ENCODE measurements at regions not wholly inside any gene's neighbourhood (a gene's known extent, or its start where the extent isn't known, plus 50 kb on each side); places are given as distances from the start of the nearest gene placed in this dataset.
"Not testable (repeated sequence)": the region's sequence is repeated elsewhere in the genome, so short reads cannot be mapped to it uniquely, and the experiment has no call there.

GRCh38 chr5:100080703-100081102 is 454.5 kb upstream of the FAM174A start:
- not testable (repeated sequence) for H3K9me3 ChIP-seq (ENCODE audit: insufficient read depth, low read length, severe bottlenecking); H3K36me3 ChIP-seq (ENCODE audit: insufficient read depth, low read length); H4K20me1 ChIP-seq (ENCODE audit: insufficient read depth, low read length); H3K27me3 ChIP-seq (ENCODE audit: insufficient read depth, low read length, poor library complexity); H3K4me3 ChIP-seq (ENCODE audit: low read depth in 1 of 2, low read length in 2 of 2); DNase-seq; H3K4me1 ChIP-seq (ENCODE audit: insufficient read depth, low read length); H2AFZ ChIP-seq (ENCODE audit: low read depth, low read length); H3K4me2 ChIP-seq (ENCODE audit: insufficient read depth, low read length); ATAC-seq (ENCODE audit: insufficient read depth, low read depth); H3K9ac ChIP-seq (ENCODE audit: low read depth, low read length); H3K79me2 ChIP-seq (ENCODE audit: insufficient read depth, low read length); H3K27ac ChIP-seq (ENCODE audit: low read length)

- not testable (repeated sequence) for H3K27me3 ChIP-seq (ENCODE audit: insufficient read depth, low read length, poor library complexity); ATAC-seq (ENCODE audit: insufficient read depth, low read depth)
Observed at GRCh38 chr5:100079163-100079562, 456.0 kb upstream of the FAM174A start.

GRCh38 chr5:100066020-100066419 is 469.2 kb upstream of the FAM174A start:
- H2AFZ ChIP-seq (ENCODE audit: low read depth, low read length); H3K36me3 ChIP-seq (ENCODE audit: insufficient read depth, low read length); H4K20me1 ChIP-seq (ENCODE audit: insufficient read depth, low read length); ATAC-seq (ENCODE audit: insufficient read depth, low read depth); H3K4me3 ChIP-seq (ENCODE audit: low read depth in 1 of 2, low read length in 2 of 2); H3K27ac ChIP-seq (ENCODE audit: low read length); DNase-seq; H3K27me3 ChIP-seq (ENCODE audit: insufficient read depth, low read length, poor library complexity); H3K9me3 ChIP-seq (ENCODE audit: insufficient read depth, low read length, severe bottlenecking); H3K4me2 ChIP-seq (ENCODE audit: insufficient read depth, low read length); H3K9ac ChIP-seq (ENCODE audit: low read depth, low read length); H3K79me2 ChIP-seq (ENCODE audit: insufficient read depth, low read length); H3K4me1 ChIP-seq (ENCODE audit: insufficient read depth, low read length): not testable (repeated sequence)

More at GRCh38 chr5:100079163-100079562, 456.0 kb upstream of the FAM174A start:
- H3K79me2 ChIP-seq (ENCODE audit: insufficient read depth, low read length); H4K20me1 ChIP-seq (ENCODE audit: insufficient read depth, low read length); H3K27ac ChIP-seq (ENCODE audit: low read length); H3K9me3 ChIP-seq (ENCODE audit: insufficient read depth, low read length, severe bottlenecking); H3K4me1 ChIP-seq (ENCODE audit: insufficient read depth, low read length); DNase-seq; H3K9ac ChIP-seq (ENCODE audit: low read depth, low read length); H3K4me3 ChIP-seq (ENCODE audit: low read depth in 1 of 2, low read length in 2 of 2); H3K36me3 ChIP-seq (ENCODE audit: insufficient read depth, low read length); H3K4me2 ChIP-seq (ENCODE audit: insufficient read depth, low read length); H2AFZ ChIP-seq (ENCODE audit: low read depth, low read length): not testable (repeated sequence)

GRCh38 chr5:100043475-100043874 is 491.7 kb upstream of the FAM174A start:
- Histone ChIP-seq H3K27me3 (ENCODE audit: insufficient read depth, low read length, poor library complexity) (no peaks in the 10 kb centered on the region), H4K20me1 (ENCODE audit: insufficient read depth, low read length) (no peaks in the 10 kb centered on the region), H3K27ac (ENCODE audit: low read length) (no peak overlapping the region), H2AFZ (ENCODE audit: low read depth, low read length) (no peak overlapping the region), H3K9ac (ENCODE audit: low read depth, low read length) (no peak overlapping the region), H3K36me3 (ENCODE audit: insufficient read depth, low read length) (no peaks in the 10 kb centered on the region), H3K9me3 (ENCODE audit: insufficient read depth, low read length, severe bottlenecking) (no peaks in the 10 kb centered on the region), H3K4me3 (ENCODE audit: low read depth in 1 of 2, low read length in 2 of 2) (no peak overlapping the region), H3K79me2 (ENCODE audit: insufficient read depth, low read length) (no peaks in the 10 kb centered on the region), H3K4me2 (ENCODE audit: insufficient read depth, low read length) (no peak overlapping the region), H3K4me1 (ENCODE audit: insufficient read depth, low read length) (no peaks in the 10 kb centered on the region)
- DNase-seq (no peak), ATAC-seq (ENCODE audit: insufficient read depth, low read depth) (no peak)
- TF ChIP-seq EZH2 (IDR thresholded peaks at IDR 0.05; ENCODE audit: borderline replicate concordance, low read depth, low read length, severe bottlenecking) = no peak
- TF ChIP-seq CTCF (IDR thresholded peaks at IDR 0.05; ENCODE audit: borderline replicate concordance, extremely low read depth, low read length, poor library complexity, severe bottlenecking) = no peak

- H2AFZ ChIP-seq (ENCODE audit: low read depth, low read length) = no peak overlapping the region
- ATAC-seq (ENCODE audit: insufficient read depth, low read depth) (no peak), DNase-seq (no peak)
- TF ChIP-seq EZH2 (IDR thresholded peaks at IDR 0.05; ENCODE audit: borderline replicate concordance, low read depth, low read length, severe bottlenecking) = no peak
- no peak for TF ChIP-seq CTCF (IDR thresholded peaks at IDR 0.05; ENCODE audit: borderline replicate concordance, extremely low read depth, low read length, poor library complexity, severe bottlenecking)
- no peaks in the 10 kb centered on the region for H3K9me3 ChIP-seq (ENCODE audit: insufficient read depth, low read length, severe bottlenecking)
- no peaks in the 10 kb centered on the region for H3K79me2 ChIP-seq (ENCODE audit: insufficient read depth, low read length)
- no peaks in the 10 kb centered on the region for H3K36me3 ChIP-seq (ENCODE audit: insufficient read depth, low read length)
- H3K4me2 ChIP-seq (ENCODE audit: insufficient read depth, low read length) = no peak overlapping the region
- no peak overlapping the region for H3K9ac ChIP-seq (ENCODE audit: low read depth, low read length)
- no peaks in the 10 kb centered on the region for H4K20me1 ChIP-seq (ENCODE audit: insufficient read depth, low read length)
- H3K4me3 ChIP-seq (ENCODE audit: low read depth in 1 of 2, low read length in 2 of 2) = no peak overlapping the region
- no peak overlapping the region for H3K27ac ChIP-seq (ENCODE audit: low read length)
- H3K27me3 ChIP-seq (ENCODE audit: insufficient read depth, low read length, poor library complexity) = no peaks in the 10 kb centered on the region
- H3K4me1 ChIP-seq (ENCODE audit: insufficient read depth, low read length) = no peaks in the 10 kb centered on the region
Observed at GRCh38 chr5:100026606-100027005, 508.6 kb upstream of the FAM174A start.
